Activated T-helper 17 cell treated with anti-CD3 and anti-CD28 coated beads, Interleukin-2, amount 50 U/mL, for 72 hours (primary cell): ENCODE measurements at regions not wholly inside any gene's neighbourhood (a gene's known extent, or its start where the extent isn't known, plus 50 kb on each side); places are given as distances from the start of the nearest gene placed in this dataset.

Source experiments
- ATAC-seq: fragments of 150-1000 bp; cut with Tn5 transposase; replicated peaks from 2 replicates; pipeline ENCODE4 v1.10.0; 2021; ENCODE audit warnings: mild to moderate bottlenecking, moderate library complexity
- H3K27ac Mint-ChIP-seq: one replicate; pipeline ENCODE4 v1.8.0; 2022; ENCODE audit warnings: mixed read lengths
- H3K27me3 Mint-ChIP-seq: one replicate; pipeline ENCODE4 v1.8.0; 2022; ENCODE audit warnings: mixed read lengths
- H3K36me3 Mint-ChIP-seq: one replicate; pipeline ENCODE4 v1.8.0; 2022; ENCODE audit warnings: low read depth, mild to moderate bottlenecking, mixed read lengths
- H3K4me1 Mint-ChIP-seq: one replicate; pipeline ENCODE4 v1.8.0; 2022; ENCODE audit warnings: mixed read lengths
- H3K4me3 Mint-ChIP-seq: one replicate; pipeline ENCODE4 v1.8.0; 2022; ENCODE audit warnings: mild to moderate bottlenecking, mixed read lengths
- H3K9me3 Mint-ChIP-seq: one replicate; pipeline ENCODE4 v1.8.0; 2022; ENCODE audit warnings: mixed read lengths

DNA sequence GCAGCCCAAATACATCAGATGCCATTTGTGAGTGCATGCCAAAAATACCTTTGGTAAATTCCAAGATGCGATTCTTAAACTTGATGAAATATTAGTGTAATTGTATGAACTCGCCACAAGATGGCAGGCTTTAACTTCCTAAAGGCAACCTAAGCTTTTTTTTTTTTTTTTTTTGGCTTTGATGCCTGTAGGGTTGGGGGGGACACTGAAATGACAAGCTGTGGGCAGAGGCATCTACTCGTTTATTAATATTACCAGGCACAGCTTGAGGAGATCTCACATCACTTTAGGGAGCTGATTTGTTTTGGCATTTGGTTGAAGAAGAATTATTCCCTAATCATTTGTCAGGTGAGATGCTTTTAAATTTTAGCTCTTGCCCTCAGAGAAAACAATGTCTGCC, 126.7 kb upstream of the CCDC196 start:
- no peak overlapping the region for H3K27ac Mint-ChIP-seq

DNA sequence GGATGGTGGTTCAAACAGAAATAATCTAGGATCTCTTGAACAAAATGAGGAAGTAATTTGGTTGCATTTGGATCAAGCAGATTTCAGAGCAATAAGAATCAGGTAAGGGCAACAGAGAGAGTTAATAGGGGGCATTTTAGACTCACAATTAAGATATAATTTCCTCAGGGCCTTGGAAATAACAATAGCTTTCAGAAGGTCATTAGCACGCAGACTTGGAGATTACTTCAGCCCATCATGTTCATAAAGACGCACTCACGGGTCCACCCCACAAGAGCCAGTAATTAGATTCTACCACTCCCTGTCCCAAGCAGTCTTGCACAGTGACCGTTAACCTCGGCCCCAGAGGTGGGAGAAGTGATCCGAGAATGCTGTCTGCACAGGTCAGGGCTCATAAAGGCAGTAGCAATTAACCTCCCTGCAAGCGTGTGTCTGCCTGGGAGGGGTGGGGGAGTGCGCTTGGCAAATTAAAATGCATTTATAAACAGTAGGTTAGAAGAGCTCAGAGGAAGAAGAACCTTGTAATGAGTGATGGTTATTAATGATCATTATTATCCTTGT, 125.7 kb upstream of the CCDC196 start:
- H3K27me3 Mint-ChIP-seq = no peaks in the 10 kb centered on the region
- no peaks in the 10 kb centered on the region for H3K36me3 Mint-ChIP-seq
- no peak overlapping the region for H3K4me3 Mint-ChIP-seq
- no peak for ATAC-seq
- no peaks in the 10 kb centered on the region for H3K9me3 Mint-ChIP-seq
- H3K4me1 Mint-ChIP-seq = no peaks in the 10 kb centered on the region
- H3K27ac Mint-ChIP-seq = no peak overlapping the region

More for the DNA sequence above, 126.7 kb upstream of the CCDC196 start:
- Mint-ChIP-seq H3K4me1 (no peaks in the 10 kb centered on the region), H3K4me3 (no peak overlapping the region), H3K27me3 (no peaks in the 10 kb centered on the region), H3K9me3 (no peaks in the 10 kb centered on the region), H3K36me3 (no peaks in the 10 kb centered on the region)
- no peak for ATAC-seq

GRCh38 chr14:66361013-66361412, 125.2 kb upstream of the CCDC196 start:
- no peaks in the 10 kb centered on the region for H3K4me1 Mint-ChIP-seq
- H3K9me3 Mint-ChIP-seq = no peaks in the 10 kb centered on the region
- no peak overlapping the region for H3K4me3 Mint-ChIP-seq
- no peaks in the 10 kb centered on the region for H3K36me3 Mint-ChIP-seq
- no peak overlapping the region for H3K27ac Mint-ChIP-seq
- ATAC-seq = no peak
- H3K27me3 Mint-ChIP-seq = no peaks in the 10 kb centered on the region

DNA sequence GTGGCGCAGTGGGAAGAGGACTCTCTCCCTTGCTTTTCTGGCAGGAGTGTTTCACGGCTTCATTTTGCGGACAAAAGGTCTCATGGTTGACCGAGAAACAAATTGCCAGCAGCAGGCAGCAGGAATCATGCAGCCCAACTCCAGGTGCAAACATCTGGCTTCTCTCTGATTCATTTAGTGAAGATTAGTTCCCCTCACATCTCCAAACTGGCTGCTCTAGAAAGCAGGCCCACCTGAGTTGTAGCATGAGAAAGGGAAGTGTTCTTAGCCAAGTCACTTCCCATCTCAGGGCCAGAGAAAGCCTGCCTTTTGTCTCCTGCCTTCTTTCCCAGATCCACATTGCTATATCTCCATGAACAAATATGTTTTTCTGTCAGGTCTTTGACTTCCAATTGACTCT, 120.8 kb upstream of the CCDC196 start:
- Mint-ChIP-seq H3K9me3 (no peaks in the 10 kb centered on the region), H3K27ac (no peak overlapping the region), H3K4me1 (no peaks in the 10 kb centered on the region), H3K4me3 (no peak overlapping the region), H3K36me3 (no peaks in the 10 kb centered on the region), H3K27me3 (no peaks in the 10 kb centered on the region)
- no peak for ATAC-seq

DNA sequence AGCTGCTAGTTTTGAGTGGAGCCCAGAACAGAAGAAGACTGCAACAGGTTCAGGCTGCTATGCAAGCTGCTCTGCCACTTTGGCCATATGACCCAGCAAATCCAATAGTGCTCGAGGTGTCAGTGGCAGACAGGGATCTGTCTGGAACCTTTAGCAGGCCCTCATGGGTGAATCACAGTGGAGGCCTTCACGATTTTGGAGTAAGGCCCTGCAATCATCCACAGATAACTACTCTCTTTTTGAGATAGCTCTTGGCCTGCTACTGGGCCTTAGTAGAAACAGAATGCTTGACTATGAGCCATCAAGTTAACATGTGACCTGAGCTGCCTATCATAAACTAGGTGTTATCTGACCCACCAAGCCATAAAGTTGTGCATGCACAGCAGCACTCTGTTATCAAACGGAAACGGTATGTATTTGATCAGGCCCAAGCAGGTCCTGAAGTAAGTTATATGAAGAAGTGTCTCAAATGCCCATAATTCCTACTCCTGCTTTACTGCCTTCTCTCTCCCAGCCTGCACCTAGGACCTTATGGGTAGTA, 116.9 kb upstream of the CCDC196 start:
- H3K27me3 Mint-ChIP-seq = no peaks in the 10 kb centered on the region
- H3K4me3 Mint-ChIP-seq = no peak overlapping the region
- no peak for ATAC-seq
- no peaks in the 10 kb centered on the region for H3K9me3 Mint-ChIP-seq
- H3K27ac Mint-ChIP-seq = no peak overlapping the region
- H3K36me3 Mint-ChIP-seq = no peaks in the 10 kb centered on the region
- H3K4me1 Mint-ChIP-seq = no peaks in the 10 kb centered on the region

GRCh38 chr14:66371776-66372175, 114.4 kb upstream of the CCDC196 start:
- no peak for ATAC-seq
- no peaks in the 10 kb centered on the region for H3K36me3 Mint-ChIP-seq
- no peaks in the 10 kb centered on the region for H3K4me1 Mint-ChIP-seq
- H3K9me3 Mint-ChIP-seq = no peaks in the 10 kb centered on the region
- no peak overlapping the region for H3K27ac Mint-ChIP-seq
- H3K4me3 Mint-ChIP-seq = no peak overlapping the region
- H3K27me3 Mint-ChIP-seq = no peaks in the 10 kb centered on the region

DNA sequence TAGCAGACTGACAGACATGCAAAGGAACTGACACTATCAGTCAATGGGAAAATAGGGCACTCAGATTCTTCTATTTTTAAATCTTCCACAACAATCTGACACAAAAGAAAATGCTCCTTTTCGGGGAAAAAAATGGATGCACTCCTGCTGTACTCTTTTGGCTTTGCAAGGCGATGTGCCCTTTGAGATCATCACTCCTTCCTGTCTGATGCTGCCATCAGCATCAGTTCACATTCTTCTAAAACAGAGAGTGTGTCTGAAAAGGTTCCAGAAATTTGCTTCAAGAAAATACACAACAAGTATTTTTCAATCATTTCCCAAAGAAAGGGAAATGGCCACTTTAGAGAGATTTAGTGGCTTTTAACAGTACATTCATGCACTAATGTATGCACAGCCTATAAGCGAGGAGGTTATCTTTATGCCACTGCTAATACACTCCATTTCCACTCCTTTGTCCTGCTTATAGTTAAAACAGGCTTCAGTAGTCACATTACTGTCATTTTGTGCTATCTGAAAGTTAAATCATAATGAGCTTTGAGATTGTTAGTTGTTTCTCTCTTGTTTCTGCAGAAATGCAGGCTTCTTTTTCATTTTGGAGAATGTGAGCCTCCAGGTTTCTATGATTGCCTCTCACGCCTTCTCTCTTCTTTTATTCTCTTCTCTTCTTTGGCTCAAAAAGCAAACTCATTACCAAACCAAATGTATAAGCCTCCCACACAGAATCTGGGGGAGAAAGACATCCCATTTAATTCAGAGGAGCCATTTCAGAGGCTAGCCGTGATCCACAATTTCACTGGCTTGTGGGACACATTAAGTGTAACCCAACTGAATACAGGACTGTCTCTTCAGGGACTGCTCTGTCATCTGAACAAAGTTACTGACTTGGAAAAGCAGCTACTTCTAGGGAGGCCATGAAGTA, 110.9 kb upstream of the CCDC196 start:
- Mint-ChIP-seq H3K9me3 (no peaks in the 10 kb centered on the region), H3K27ac (no peak overlapping the region), H3K4me3 (no peak overlapping the region), H3K27me3 (no peaks in the 10 kb centered on the region), H3K4me1 (no peaks in the 10 kb centered on the region), H3K36me3 (no peaks in the 10 kb centered on the region)
- no peak for ATAC-seq

DNA sequence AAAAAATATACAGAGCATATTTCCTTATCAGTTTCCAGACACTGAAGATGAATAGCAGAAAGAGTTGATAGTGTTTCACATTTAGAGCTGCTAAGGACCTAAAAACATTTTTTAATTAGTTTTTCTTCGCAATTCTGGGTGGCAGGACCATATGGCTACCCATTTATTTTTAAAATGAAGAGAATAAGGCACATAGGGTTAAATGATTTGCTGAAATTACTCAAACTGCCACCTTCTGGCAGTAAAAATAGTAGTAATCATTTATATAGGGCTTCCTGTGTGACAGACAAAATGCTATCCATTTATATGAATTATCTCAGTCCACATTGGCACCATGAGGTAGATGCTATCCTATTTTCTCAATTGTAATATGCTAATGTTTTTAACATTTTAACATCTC, 108.6 kb upstream of the CCDC196 start:
- H3K4me3 Mint-ChIP-seq = no peak overlapping the region

DNA sequence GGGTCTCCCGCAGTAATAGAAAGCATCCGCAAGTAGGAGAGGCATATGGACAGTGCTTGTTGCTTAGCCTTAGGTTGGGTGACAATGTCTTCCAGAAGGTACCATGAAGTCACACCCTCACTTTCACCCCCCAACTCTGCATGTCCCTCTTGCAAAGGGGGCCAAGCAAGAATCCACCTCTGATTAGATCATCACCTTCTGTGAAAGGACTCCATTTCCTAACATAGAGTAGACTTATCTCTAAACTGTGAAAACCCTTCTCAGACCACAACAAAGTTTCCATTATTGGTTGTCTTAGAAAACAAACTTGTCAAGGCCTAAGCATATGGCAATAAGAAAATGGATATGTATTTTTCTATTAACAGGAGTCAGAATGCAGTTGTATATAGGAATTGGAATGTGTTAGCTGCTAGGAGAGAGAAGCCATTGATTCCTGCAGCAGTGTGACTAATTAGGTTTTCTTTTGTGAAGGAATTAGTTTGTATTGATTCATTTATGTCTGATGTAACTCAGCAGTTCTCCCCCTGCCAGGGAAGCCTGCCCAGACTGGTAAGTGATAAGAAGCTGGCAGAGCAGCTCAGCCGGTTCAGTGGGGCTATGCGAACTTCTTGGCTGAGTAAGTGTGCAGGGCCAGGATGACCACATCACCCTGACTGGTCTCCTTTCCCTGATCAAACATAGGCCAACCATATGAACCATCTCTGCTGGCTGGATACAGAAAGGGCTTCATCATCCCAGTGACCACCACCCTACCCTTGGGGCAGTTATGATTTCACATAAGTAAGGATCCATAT, 107.3 kb upstream of the CCDC196 start:
- Mint-ChIP-seq H3K9me3 (no peaks in the 10 kb centered on the region), H3K27me3 (no peaks in the 10 kb centered on the region), H3K4me1 (no peaks in the 10 kb centered on the region), H3K4me3 (no peak overlapping the region), H3K36me3 (no peaks in the 10 kb centered on the region), H3K27ac (no peak overlapping the region)
- ATAC-seq = no peak

More for the DNA sequence above, 108.6 kb upstream of the CCDC196 start:
- H3K27ac Mint-ChIP-seq = no peak overlapping the region
- no peaks in the 10 kb centered on the region for H3K4me1 Mint-ChIP-seq
- no peak for ATAC-seq
- no peaks in the 10 kb centered on the region for H3K9me3 Mint-ChIP-seq
- H3K36me3 Mint-ChIP-seq = no peaks in the 10 kb centered on the region
- no peaks in the 10 kb centered on the region for H3K27me3 Mint-ChIP-seq

GRCh38 chr14:66380143-66380542, 106.0 kb upstream of the CCDC196 start:
- ATAC-seq = no peak
- H3K27me3 Mint-ChIP-seq = no peaks in the 10 kb centered on the region
- H3K4me3 Mint-ChIP-seq = no peak overlapping the region
- H3K9me3 Mint-ChIP-seq = no peaks in the 10 kb centered on the region
- no peaks in the 10 kb centered on the region for H3K4me1 Mint-ChIP-seq
- no peak overlapping the region for H3K27ac Mint-ChIP-seq
- H3K36me3 Mint-ChIP-seq = no peaks in the 10 kb centered on the region

- Mint-ChIP-seq H3K4me1 (no peaks in the 10 kb centered on the region), H3K27me3 (no peaks in the 10 kb centered on the region), H3K9me3 (no peaks in the 10 kb centered on the region), H3K36me3 (no peaks in the 10 kb centered on the region), H3K27ac (no peak overlapping the region), H3K4me3 (no peak overlapping the region)
- ATAC-seq = no peak
These were observed 104.4 kb upstream of the CCDC196 start for GRCh38 chr14:66381755-66382154.

DNA sequence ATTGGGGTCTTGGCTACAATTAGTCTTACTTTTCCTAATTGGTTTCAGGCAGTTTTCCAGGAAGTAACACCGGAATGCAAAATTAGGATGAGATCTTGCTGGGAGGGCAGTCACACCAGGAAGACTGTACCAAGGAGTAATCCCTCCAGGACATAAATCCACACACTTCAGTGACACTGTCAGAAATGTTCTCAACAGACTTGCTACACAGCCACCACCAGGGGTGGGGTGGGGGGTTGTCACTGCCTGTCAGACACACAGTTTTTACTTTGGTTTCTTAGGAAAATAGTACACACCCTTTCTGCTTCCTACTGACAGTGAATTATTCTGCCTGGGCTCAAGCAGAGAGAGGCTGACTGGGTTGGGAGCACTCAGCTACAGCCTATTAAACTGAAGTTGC, 102.9 kb upstream of the CCDC196 start:
- H3K9me3 Mint-ChIP-seq = no peaks in the 10 kb centered on the region
- ATAC-seq = no peak
- H3K36me3 Mint-ChIP-seq = no peaks in the 10 kb centered on the region
- no peak overlapping the region for H3K27ac Mint-ChIP-seq
- H3K27me3 Mint-ChIP-seq = no peaks in the 10 kb centered on the region
- no peak overlapping the region for H3K4me3 Mint-ChIP-seq
- H3K4me1 Mint-ChIP-seq = no peaks in the 10 kb centered on the region

GRCh38 chr14:66383771-66384170, 102.4 kb upstream of the CCDC196 start:
- no peak for ATAC-seq
- Mint-ChIP-seq H3K4me1 (no peaks in the 10 kb centered on the region), H3K27ac (no peak overlapping the region), H3K4me3 (no peak overlapping the region), H3K9me3 (no peaks in the 10 kb centered on the region), H3K36me3 (no peaks in the 10 kb centered on the region), H3K27me3 (no peaks in the 10 kb centered on the region)

DNA sequence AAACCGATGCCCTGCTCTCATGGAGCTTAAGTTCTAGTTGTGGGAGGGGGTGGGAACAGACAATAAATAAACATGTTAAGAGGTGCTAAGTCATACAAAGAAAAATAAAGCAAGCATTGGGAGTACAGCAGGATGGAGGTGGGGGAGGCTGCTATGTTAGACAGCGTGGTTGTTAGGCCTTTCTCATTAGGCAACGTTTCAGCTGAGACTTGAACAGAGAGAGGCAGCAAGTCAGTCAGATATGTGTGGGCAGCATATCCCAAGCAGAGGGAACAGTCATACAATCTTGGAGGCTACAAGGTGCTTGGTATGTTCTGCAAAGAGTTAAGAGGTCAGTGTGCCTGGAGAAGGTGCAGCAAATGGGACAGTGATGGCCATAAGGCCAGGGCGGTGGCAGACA, 97.7 kb upstream of the CCDC196 start:
- H3K27me3 Mint-ChIP-seq = no peaks in the 10 kb centered on the region
- H3K9me3 Mint-ChIP-seq = no peaks in the 10 kb centered on the region
- no peak for ATAC-seq

More for the DNA sequence above, 97.7 kb upstream of the CCDC196 start:
- Mint-ChIP-seq H3K27ac (no peak overlapping the region), H3K4me1 (no peaks in the 10 kb centered on the region), H3K4me3 (no peak overlapping the region), H3K36me3 (no peaks in the 10 kb centered on the region)
